Vagina (tissue), 2 donors: ENCODE measurements at regions not wholly inside any gene's neighbourhood (a gene's known extent, or its start where the extent isn't known, plus 50 kb on each side); places are given as distances from the start of the nearest gene placed in this dataset.

Experiments used
- DNase-seq, 2 donors: peaks; one replicate each; pipeline ENCODE4 v3.0.0-alpha.2; 2017; ENCODE audit errors: extremely low spot score in 2 of 2
- H3K27ac ChIP-seq: fragments of 200-600 bp; sonication (generic); one replicate; pipeline ENCODE4 v1.5.1; 2019
- H3K27me3 ChIP-seq: fragments of 200-600 bp; sonication (generic); one replicate; pipeline ENCODE4 v1.5.1; 2019
- H3K36me3 ChIP-seq, 2 donors: fragments of 200-600 bp; sonication (generic); one replicate each; pipeline ENCODE4 v1.5.1; 2017 to 2019
- H3K4me1 ChIP-seq: fragments of 200-600 bp; sonication (generic); one replicate; pipeline ENCODE4 v1.5.1; 2019
- H3K4me3 ChIP-seq, 2 donors: fragments of 200-600 bp; sonication (generic); 1 replicate in 1 of 2; 2 replicates in 1 of 2; pipeline ENCODE4 v1.5.1; 2016 to 2019
- H3K9me3 ChIP-seq: fragments of 200-600 bp; sonication (generic); one replicate; pipeline ENCODE4 v1.5.1; 2019
- POLR2A ChIP-seq, 2 donors: fragments of 450-650 bp; IDR thresholded peaks; one replicate each; pipeline ENCODE4 v1.6.1; 2017; ENCODE audit warnings: antibody characterized with exemption in 2 of 2, mild to moderate bottlenecking in 2 of 2, moderate library complexity in 2 of 2
- POLR2AphosphoS5 ChIP-seq, 2 donors: sonication (generic); formaldehyde crosslinking; IDR thresholded peaks; one replicate each; pipeline ENCODE4 v1.9.0; 2017; ENCODE audit warnings: antibody characterized with exemption in 2 of 2, mild to moderate bottlenecking in 2 of 2, low read depth in 1 of 2; ENCODE audit not compliant: insufficient read depth in 1 of 2
- intact Hi-C: fragments of 100-400 bp; cut with DNase I; formaldehyde crosslinking; loops from one replicate; pipeline ENCODE4 v1.15.1; 2023
- TF ChIP-seq, protein P1 (sequence below), 3 experiments: fragments of 450-650 bp in 2 of 3; fragments of 200-600 bp in 1 of 3; sonication (generic) in 1 of 3; IDR thresholded peaks; one replicate each; pipeline ENCODE4 v1.5.1; 2017 to 2019; ENCODE audit warnings: antibody characterized with exemption in 3 of 3, mild to moderate bottlenecking in 2 of 3, moderate library complexity in 2 of 3

DNA sequence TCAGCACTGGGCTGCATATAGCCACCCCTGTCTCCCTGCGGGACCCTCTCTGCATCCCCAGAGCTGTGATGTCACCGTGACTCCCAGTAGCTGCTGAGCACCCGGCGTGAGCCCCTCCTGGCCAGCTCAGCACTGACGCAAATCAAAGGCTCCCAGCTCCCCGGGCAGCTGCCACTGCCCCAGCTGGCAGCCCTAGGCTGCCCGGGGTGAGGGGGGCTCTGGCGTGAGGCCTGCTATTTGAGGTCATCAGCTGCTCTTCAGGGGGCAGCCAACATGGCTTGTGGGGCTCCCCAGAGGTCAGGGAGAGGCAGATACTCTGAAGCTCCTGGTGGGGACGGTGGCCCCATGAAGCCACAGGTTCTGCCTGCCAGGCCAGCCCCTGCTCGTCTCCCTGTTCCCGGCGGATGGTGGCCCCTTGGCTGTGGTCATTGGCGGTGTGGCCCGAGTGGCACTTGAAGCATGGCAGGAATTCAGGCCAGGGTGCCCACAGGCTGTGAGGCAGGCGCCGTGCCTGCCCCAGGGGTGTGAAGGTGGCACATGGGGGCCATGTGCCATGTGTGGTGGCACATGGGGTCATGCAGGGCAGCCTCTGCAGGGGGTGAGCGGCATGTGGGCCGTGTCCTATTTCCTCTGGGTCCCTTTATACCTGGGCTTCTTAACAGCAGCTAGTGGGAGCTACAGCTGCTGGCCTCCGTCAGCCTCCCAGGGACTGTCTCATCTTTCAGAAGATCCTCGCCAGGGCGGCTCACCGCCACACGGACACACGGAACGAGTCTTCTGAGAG, 85.4 kb downstream of the SIK1 start:
- Histone ChIP-seq H3K4me1 (peaks cover 42% of the 10 kb centered on the region), H3K9me3 (no peaks in the 10 kb centered on the region), H3K27me3 (no peaks in the 10 kb centered on the region), H3K36me3 (no peaks in the 10 kb centered on the region), H3K27ac (no peak overlapping the region), H3K4me3 (no peak overlapping the region)
- DNase-seq: no peak
- TF ChIP-seq POLR2AphosphoS5 (IDR thresholded peaks at IDR 0.05; ENCODE audit: insufficient read depth in 1 of 2, low read depth in 1 of 2) (no peak), POLR2A (IDR thresholded peaks at IDR 0.05) (no peak)
- TF ChIP-seq, protein P1, sequence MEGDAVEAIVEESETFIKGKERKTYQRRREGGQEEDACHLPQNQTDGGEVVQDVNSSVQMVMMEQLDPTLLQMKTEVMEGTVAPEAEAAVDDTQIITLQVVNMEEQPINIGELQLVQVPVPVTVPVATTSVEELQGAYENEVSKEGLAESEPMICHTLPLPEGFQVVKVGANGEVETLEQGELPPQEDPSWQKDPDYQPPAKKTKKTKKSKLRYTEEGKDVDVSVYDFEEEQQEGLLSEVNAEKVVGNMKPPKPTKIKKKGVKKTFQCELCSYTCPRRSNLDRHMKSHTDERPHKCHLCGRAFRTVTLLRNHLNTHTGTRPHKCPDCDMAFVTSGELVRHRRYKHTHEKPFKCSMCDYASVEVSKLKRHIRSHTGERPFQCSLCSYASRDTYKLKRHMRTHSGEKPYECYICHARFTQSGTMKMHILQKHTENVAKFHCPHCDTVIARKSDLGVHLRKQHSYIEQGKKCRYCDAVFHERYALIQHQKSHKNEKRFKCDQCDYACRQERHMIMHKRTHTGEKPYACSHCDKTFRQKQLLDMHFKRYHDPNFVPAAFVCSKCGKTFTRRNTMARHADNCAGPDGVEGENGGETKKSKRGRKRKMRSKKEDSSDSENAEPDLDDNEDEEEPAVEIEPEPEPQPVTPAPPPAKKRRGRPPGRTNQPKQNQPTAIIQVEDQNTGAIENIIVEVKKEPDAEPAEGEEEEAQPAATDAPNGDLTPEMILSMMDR (IDR thresholded peaks at IDR 0.05): no peak
- intact Hi-C loops: no loop called here

GRCh38 chr21:43340491-43341377, 86.2 kb downstream of the SIK1 start:
- Histone ChIP-seq H3K4me1 (peaks cover 42% of the 10 kb centered on the region), H3K9me3 (no peaks in the 10 kb centered on the region), H3K27me3 (no peaks in the 10 kb centered on the region), H3K27ac (no peak overlapping the region), H3K4me3 (no peak overlapping the region), H3K36me3 (no peaks in the 10 kb centered on the region)
- no peak for DNase-seq
- no peak for TF ChIP-seq POLR2A (IDR thresholded peaks at IDR 0.05)
- TF ChIP-seq, protein P1 (IDR thresholded peaks at IDR 0.05): no peak
- TF ChIP-seq POLR2AphosphoS5 (IDR thresholded peaks at IDR 0.05; ENCODE audit: insufficient read depth in 1 of 2, low read depth in 1 of 2): no peak
- intact Hi-C loops: no loop called here

GRCh38 chr21:43339668-43340067, 87.3 kb downstream of the SIK1 start:
- intact Hi-C loops: no loop called here
- H3K9me3 ChIP-seq: no peaks in the 10 kb centered on the region
- peaks cover 32% of the 10 kb centered on the region for H3K4me1 ChIP-seq
- no peak overlapping the region for H3K4me3 ChIP-seq
- TF ChIP-seq POLR2AphosphoS5 (IDR thresholded peaks at IDR 0.05; ENCODE audit: insufficient read depth in 1 of 2, low read depth in 1 of 2): no peak
- TF ChIP-seq, protein P1 (IDR thresholded peaks at IDR 0.05): no peak
- TF ChIP-seq POLR2A (IDR thresholded peaks at IDR 0.05): no peak
- DNase-seq: no peak
- no peaks in the 10 kb centered on the region for H3K36me3 ChIP-seq
- H3K27me3 ChIP-seq: no peaks in the 10 kb centered on the region
- no peak overlapping the region for H3K27ac ChIP-seq

GRCh38 chr21:43338951-43339350, 88.0 kb downstream of the SIK1 start:
- no peaks in the 10 kb centered on the region for H3K9me3 ChIP-seq
- H3K36me3 ChIP-seq: no peaks in the 10 kb centered on the region
- no peaks in the 10 kb centered on the region for H3K27me3 ChIP-seq
- TF ChIP-seq POLR2A (IDR thresholded peaks at IDR 0.05) (no peak), POLR2AphosphoS5 (IDR thresholded peaks at IDR 0.05; ENCODE audit: insufficient read depth in 1 of 2, low read depth in 1 of 2) (no peak)
- TF ChIP-seq, protein P1 (IDR thresholded peaks at IDR 0.05): no peak
- no peak overlapping the region for H3K4me3 ChIP-seq
- DNase-seq: no peak
- intact Hi-C loops: no loop called here
- H3K27ac ChIP-seq: no peak overlapping the region
- peaks cover 33% of the 10 kb centered on the region for H3K4me1 ChIP-seq
